8988T (cell line): ENCODE measurements at regions not wholly inside any gene's neighbourhood (a gene's known extent, or its start where the extent isn't known, plus 50 kb on each side); places are given as distances from the start of the nearest gene placed in this dataset.

ENCODE experiments used
- DNase-seq: peaks from one replicate; pipeline ENCODE4 v3.0.0; 2011

GRCh38 chr9:129486756-129487657, 133.9 kb downstream of the C9orf50 start:
- DNase-seq: no peak

- no peak for DNase-seq
Observed at GRCh38 chr9:129485145-129485774, 135.6 kb downstream of the C9orf50 start.

- DNase-seq: no peak
Observed at GRCh38 chr9:129484352-129485000, 136.4 kb downstream of the C9orf50 start.

- no peak for DNase-seq
Observed at GRCh38 chr9:129483415-129484351, 137.2 kb downstream of the C9orf50 start.

GRCh38 chr9:129482521-129483414, 138.1 kb downstream of the C9orf50 start:
- no peak for DNase-seq

GRCh38 chr9:129481810-129482511, 138.9 kb downstream of the C9orf50 start:
- DNase-seq: no peak

- no peak for DNase-seq
Observed at GRCh38 chr9:129481424-129481809, 139.5 kb downstream of the C9orf50 start.

GRCh38 chr9:129480745-129481144, 140.2 kb downstream of the C9orf50 start:
- no peak for DNase-seq

GRCh38 chr9:129480227-129480626, 140.7 kb downstream of the C9orf50 start:
- DNase-seq: no peak

GRCh38 chr9:129479631-129480011, 141.3 kb downstream of the C9orf50 start:
- DNase-seq: no peak

GRCh38 chr9:129478961-129479630, 141.8 kb downstream of the C9orf50 start:
- no peak for DNase-seq

- DNase-seq: no peak
Observed at GRCh38 chr9:129478461-129478860, 142.4 kb downstream of the C9orf50 start.

- no peak for DNase-seq
Observed at GRCh38 chr9:129476821-129477611, 143.9 kb downstream of the C9orf50 start.

GRCh38 chr9:129474740-129475404, 146.0 kb downstream of the C9orf50 start:
- no peak for DNase-seq

GRCh38 chr9:129473523-129474244, 147.2 kb downstream of the C9orf50 start:
- DNase-seq: no peak

GRCh38 chr9:129472651-129473102, 148.2 kb downstream of the C9orf50 start:
- no peak for DNase-seq

- DNase-seq: no peak
Observed at GRCh38 chr9:129471201-129472019, 149.5 kb downstream of the C9orf50 start.
